ENCODE measurements at regions not wholly inside any gene's neighbourhood (a gene's known extent, or its start where the extent isn't known, plus 50 kb on each side); places are given as distances from the start of the nearest gene placed in this dataset.

- DNase-seq (ENCODE audit: low read depth), result no peak
Measured at GRCh38 chr5:61824396-61824795, 481.6 kb upstream of the KIF2A start.

DNA sequence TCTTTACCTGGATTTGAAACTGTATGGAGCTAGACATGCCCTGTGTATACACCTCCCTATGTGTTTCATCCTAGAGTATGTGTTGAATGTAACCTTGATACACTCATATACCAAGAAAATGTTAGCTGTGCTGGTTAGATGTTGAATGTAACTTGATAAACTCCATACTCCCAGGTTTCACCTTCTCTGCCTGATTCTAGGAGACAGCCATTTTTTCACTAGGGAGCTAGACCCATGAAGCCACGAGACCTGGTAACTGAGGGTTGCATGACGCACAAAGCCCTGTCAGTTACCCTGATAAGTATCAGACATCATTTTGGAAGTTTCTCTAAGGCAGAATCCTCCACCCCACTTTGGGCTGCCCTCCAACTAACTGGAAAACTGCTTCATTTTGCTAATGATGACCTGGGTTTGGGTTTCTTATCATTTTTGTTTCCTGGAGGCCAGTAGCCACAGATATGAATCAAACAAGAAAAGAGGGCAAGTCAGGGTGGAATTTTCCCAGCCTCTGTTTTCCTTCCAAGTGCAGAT, 478.5 kb upstream of the KIF2A start:
- DNase-seq (ENCODE audit: low read depth), result no peak

GRCh38 chr5:61828856-61829255, 477.1 kb upstream of the KIF2A start:
- DNase-seq (ENCODE audit: low read depth), result no peak

DNA sequence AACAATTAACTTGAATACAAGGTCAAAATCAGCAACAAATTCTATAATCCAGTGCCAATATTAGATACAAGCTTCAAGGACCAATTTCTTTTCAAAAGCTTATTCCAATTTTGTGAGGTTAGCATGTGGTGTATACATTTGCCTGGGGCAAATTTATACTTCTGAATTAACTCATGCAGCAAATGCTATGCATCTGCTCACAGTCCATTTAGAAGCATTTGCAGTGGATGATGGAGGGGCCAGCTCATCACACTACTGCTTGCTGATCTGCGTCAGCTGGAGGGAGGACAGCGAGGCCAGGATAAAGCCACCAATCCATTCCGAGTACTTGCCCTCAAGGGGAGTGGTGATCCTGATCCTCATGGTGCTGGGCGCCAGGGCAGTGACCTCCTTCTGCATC, 474.3 kb upstream of the KIF2A start:
- DNase-seq (ENCODE audit: low read depth), result no peak

DNA sequence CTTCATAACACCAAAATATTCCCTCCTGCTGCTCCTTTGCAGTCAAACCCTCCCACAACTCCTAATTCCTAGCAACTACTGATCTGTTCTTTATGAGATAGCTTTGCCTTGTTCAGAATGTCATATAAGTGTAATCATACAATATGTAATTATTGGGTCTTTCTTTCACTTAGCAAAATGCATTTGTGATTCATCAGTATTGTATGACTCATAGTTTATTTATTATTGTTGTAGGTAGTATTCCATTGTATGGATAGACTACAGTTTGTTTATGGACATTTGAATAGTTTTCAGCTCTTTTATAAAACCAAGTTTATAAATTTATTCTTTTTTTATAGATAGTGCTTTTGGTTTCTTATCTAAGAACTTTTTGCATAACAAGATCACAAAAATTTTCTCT, 468.2 kb upstream of the KIF2A start:
- no peak for DNase-seq (ENCODE audit: low read depth)

GRCh38 chr5:61840361-61840760, 465.6 kb upstream of the KIF2A start:
- no peak for DNase-seq (ENCODE audit: low read depth)

DNA sequence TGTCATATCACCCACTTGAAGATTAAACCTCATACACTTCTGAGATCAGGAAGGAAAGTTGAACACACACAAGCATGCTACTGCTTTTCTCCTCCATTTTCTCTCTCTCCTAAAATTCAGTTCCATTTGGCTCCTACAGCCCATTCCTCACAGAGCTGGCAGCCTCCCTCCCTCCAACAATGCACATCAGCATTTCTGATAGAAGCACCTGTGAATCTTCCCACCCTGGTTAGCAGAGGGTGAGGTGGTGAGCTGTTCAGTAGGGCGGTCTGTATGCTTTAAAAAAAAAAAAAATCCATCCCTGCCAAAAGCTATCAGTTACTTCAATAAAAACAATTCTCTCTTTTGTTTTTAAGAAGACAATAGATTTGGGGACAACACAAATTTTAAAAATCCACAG, 463.2 kb upstream of the KIF2A start:
- DNase-seq (ENCODE audit: low read depth), result no peak

- no peak for DNase-seq (ENCODE audit: low read depth)
Measured at GRCh38 chr5:61850696-61851095, 455.3 kb upstream of the KIF2A start.

DNA sequence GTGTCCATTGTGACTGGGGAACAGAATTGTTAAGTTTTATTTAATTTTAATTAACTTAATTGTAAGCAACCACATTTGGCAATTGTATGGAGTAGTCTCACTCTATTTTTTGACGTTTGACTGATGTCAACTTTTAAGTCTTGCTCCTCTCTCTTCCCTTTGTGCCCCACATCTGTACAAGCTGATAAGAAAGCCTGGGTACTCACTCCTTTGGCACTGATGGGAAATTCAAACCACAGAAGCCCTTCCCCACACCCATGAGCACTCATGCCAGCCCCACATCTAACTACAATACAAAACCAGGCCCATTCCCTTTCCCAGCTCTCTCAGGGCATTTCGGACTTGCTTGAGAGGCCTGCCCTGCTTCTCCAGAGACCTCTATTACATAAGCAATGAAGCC, 451.5 kb upstream of the KIF2A start:
- no peak for DNase-seq (ENCODE audit: low read depth)

- no peak for DNase-seq (ENCODE audit: low read depth)
Measured at GRCh38 chr5:61860978-61861377, 445.0 kb upstream of the KIF2A start.

DNA sequence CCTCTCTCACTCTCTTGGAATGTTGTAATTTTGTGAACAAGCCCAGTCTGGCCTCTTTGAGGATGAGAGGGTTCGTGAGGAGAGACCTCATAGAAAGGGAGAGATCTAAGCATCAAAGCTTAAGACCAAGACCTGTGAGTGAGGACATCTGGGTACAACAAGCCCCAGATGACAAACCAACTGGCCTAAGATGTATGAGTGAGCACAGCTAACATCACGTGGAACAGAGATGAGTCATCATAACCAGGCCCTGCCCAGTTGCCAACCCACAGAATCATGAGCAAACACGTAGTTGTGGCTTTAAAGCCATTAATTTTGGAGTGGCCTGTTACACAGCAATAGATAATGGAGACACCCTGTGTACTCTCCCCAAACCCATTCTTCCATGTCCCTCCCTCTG, 439.1 kb upstream of the KIF2A start:
- peak; percentile 7 for DNase-seq (ENCODE audit: low read depth)

DNA sequence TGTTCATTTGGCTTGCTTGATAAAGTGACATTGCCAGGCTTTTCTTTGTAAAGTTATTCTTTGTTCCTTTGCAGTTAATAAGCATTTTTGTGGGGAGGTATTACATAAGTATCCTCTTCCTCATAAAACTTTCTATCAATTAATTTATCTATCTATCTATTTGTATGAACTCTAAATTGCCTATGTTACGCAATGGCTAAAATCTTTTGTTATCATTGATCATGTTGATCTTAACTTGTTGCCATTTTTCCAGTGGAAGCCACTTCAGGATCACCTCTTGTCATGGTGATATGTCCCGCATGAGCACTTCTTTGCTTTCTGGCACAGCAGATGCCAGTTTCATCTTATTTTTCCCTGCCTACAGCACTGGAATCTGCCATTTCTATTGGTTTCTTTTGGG, 436.7 kb upstream of the KIF2A start:
- DNase-seq (ENCODE audit: low read depth), result no peak

DNA sequence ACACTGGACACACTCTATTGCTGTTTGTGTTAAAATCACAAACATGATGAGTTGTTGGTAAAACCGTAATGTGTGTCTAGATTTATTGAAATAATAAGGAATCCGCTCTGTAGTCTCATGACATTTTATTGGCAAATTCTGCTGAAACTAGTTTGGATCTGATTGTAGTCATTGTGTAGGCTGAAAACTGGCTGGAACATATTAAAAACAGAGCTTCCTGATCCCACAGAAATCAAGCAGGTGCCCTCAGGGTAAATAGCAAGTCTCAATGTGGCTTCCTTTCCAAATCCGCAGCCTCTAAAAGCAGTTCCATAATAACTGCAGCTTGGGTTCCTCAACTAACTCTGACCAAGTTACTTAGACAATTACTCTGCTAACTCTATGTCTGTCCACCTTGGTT, 427.5 kb upstream of the KIF2A start:
- DNase-seq (ENCODE audit: low read depth), result no peak

- DNase-seq (ENCODE audit: low read depth), result no peak
Measured at GRCh38 chr5:61881821-61882487, 424.1 kb upstream of the KIF2A start.

GRCh38 chr5:61882901-61883500, 423.0 kb upstream of the KIF2A start:
- no peak for DNase-seq (ENCODE audit: low read depth)

GRCh38 chr5:61884252-61884855, 421.7 kb upstream of the KIF2A start:
- no peak for DNase-seq (ENCODE audit: low read depth)

GRCh38 chr5:61886214-61886613, 419.8 kb upstream of the KIF2A start:
- no peak for DNase-seq (ENCODE audit: low read depth)

DNA sequence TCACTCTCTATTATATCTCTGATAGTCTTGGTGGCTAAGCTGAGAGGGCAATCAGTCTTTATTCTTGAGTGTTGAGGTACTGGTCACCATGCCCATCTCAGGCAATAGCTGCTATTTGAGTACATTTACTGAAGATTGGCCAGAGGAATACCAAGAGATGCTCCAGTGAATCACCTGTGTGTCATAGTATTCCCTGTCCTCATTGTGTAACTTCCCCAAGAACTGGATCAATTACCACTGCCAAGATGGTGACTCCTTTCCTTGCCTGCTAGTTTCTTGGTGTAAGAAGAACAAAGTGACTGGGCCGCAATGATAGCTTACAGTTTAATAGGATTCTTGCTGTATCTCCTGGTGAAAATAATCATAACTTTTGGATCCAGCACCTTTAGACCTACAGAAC, 418.7 kb upstream of the KIF2A start:
- DNase-seq (ENCODE audit: low read depth), result no peak

DNA sequence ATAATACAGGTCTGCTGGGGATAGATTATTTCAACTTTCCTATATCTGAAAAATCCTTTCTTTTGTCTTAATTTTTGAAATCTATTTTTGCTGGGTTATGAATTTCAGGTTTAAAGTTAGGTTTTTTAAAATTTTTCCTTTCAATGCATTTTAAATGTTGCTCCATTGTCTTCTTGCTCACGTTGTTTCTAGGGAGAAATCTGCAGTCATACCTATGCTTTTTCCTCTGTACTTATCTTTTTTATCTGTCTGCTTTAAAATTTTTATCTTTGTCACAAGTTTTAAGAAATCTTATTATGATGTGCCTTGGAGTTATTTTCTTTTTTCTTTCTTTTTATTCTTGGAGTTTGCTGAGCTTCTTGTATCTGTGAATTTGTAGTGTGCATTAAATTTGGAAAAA, 412.0 kb upstream of the KIF2A start:
- no peak for DNase-seq (ENCODE audit: low read depth)

GRCh38 chr5:61896811-61897210, 409.2 kb upstream of the KIF2A start:
- no peak for DNase-seq (ENCODE audit: low read depth)

GRCh38 chr5:61897251-61897650, 408.8 kb upstream of the KIF2A start:
- no peak for DNase-seq (ENCODE audit: low read depth)

GRCh38 chr5:61901997-61902396, 404.0 kb upstream of the KIF2A start:
- DNase-seq (ENCODE audit: low read depth), result no peak

- DNase-seq (ENCODE audit: low read depth), result no peak
Measured at GRCh38 chr5:61904730-61905129, 401.3 kb upstream of the KIF2A start.

GRCh38 chr5:61905613-61906012, 400.4 kb upstream of the KIF2A start:
- DNase-seq (ENCODE audit: low read depth), result no peak

All from GM04504 (cell line).